Erythroblast (primary cell): ENCODE measurements at regions not wholly inside any gene's neighbourhood (a gene's known extent, or its start where the extent isn't known, plus 50 kb on each side); places are given as distances from the start of the nearest gene placed in this dataset.

Source experiments
- GATA1 ChIP-seq: IDR thresholded peaks from 2 replicates; pipeline ENCODE4 v1.6.1; 2011; ENCODE audit warnings: low read depth, mild to moderate bottlenecking, control low read depth, low read length, moderate library complexity
- POLR2A ChIP-seq: IDR thresholded peaks from 2 replicates; pipeline ENCODE4 v1.6.1; 2011; ENCODE audit warnings: mild to moderate bottlenecking, low read length

DNA sequence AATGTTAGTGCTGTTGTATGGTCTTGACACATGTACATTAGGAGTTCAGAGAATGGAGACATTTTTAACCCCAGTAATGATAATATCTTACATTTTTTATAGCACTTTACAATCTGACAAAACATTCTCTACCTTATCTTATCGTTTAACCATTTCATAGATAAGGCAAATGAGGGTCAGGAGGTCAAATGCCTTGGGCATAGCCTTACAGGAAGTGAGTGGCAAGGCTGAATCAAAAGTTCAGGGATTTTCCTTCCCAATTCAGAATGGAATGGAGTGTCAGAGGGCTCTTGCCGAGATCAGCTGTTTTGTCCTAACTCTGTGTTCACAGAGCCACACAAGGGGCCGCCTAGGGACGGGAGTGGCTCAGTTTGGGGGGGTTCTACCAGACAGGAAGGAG is 57.6 kb upstream of the AK4 start:
- no peak for TF ChIP-seq POLR2A
- TF ChIP-seq GATA1, result no peak
